ENCODE measurements at regions not wholly inside any gene's neighbourhood (a gene's known extent, or its start where the extent isn't known, plus 50 kb on each side); places are given as distances from the start of the nearest gene placed in this dataset.
"Not testable (repeated sequence)": the region's sequence is repeated elsewhere in the genome, so short reads cannot be mapped to it uniquely, and the experiment has no call there.

DNA sequence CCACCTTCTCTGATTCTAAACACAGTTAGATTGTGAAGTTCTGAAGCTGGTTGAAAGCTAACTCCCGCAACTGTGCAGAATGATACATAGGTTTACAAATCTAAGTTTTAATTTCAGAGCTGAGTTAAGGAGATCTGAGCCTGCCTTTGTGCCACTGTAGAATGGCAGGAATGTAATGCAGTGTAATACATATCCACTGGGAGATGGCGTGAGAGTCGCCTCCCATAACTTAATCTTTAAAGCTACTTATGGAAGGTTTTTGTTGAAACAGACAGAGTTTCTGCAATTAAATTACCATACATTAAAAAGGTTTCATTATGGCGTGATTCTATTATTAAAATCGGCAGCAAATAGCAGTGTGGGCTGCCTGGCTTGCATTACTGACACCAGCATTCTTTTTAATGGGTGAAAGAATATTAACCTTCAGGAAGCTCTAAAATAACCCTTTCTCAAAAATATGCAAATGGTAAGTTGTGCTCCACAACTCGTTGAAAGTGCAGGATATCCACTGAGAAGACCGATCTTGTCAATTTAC is 257.4 kb downstream of the OLFM4 start:
- Histone ChIP-seq H3K9me3 (ENCODE audit: control insufficient read depth, insufficient read depth, low read length) (peaks cover 18% of the 10 kb centered on the region), H3K27ac (ENCODE audit: low read depth, low read length) (no peak overlapping the region), H3K4me3 (ENCODE audit: low read depth, low read length) (no peak overlapping the region), H3K27me3 (ENCODE audit: control insufficient read depth, insufficient read depth, low read length) (no peaks in the 10 kb centered on the region)
- CTCF ChIA-PET: no interaction called here
- TF ChIP-seq, protein P1, sequence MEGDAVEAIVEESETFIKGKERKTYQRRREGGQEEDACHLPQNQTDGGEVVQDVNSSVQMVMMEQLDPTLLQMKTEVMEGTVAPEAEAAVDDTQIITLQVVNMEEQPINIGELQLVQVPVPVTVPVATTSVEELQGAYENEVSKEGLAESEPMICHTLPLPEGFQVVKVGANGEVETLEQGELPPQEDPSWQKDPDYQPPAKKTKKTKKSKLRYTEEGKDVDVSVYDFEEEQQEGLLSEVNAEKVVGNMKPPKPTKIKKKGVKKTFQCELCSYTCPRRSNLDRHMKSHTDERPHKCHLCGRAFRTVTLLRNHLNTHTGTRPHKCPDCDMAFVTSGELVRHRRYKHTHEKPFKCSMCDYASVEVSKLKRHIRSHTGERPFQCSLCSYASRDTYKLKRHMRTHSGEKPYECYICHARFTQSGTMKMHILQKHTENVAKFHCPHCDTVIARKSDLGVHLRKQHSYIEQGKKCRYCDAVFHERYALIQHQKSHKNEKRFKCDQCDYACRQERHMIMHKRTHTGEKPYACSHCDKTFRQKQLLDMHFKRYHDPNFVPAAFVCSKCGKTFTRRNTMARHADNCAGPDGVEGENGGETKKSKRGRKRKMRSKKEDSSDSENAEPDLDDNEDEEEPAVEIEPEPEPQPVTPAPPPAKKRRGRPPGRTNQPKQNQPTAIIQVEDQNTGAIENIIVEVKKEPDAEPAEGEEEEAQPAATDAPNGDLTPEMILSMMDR (IDR thresholded peaks at IDR 0.05; ENCODE audit: low read depth, low read length): no peak
- POLR2A ChIA-PET: no interaction called here
- no peak for DNase-seq (ENCODE audit: low read depth, low spot score)

DNA sequence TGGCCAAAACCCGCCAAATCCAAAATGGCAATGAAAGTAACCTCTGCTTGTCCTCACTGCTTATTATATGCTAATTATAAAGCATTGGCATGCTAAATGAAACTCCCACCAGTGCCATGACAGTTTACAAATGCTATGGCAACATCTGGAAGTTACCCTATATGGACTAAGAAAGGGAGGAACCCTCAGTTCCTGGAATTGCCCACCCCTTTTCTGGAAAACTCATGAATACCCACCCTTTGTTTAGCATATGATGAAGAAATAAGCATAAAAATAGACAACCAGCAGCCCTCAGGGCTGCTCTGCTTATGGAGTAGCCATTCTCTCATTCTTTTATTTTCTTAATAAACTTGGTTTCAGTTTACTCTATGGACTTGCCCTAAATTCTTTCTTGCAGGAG is 269.8 kb downstream of the OLFM4 start:
- ChIA-PET CTCF (no interaction called here), POLR2A (no interaction called here)
- H3K9me3 ChIP-seq (ENCODE audit: control insufficient read depth, insufficient read depth, low read length): peaks cover 3% of the 10 kb centered on the region; the same call in 1 of the 2 replicates
- TF ChIP-seq, protein P1 (IDR thresholded peaks at IDR 0.05; ENCODE audit: low read depth, low read length): no peak
- DNase-seq (ENCODE audit: low read depth, low spot score): no peak
- H3K27ac ChIP-seq (ENCODE audit: low read depth, low read length): no peak overlapping the region
- no peak overlapping the region for H3K4me3 ChIP-seq (ENCODE audit: low read depth, low read length)
- H3K27me3 ChIP-seq (ENCODE audit: control insufficient read depth, insufficient read depth, low read length): no peaks in the 10 kb centered on the region

DNA sequence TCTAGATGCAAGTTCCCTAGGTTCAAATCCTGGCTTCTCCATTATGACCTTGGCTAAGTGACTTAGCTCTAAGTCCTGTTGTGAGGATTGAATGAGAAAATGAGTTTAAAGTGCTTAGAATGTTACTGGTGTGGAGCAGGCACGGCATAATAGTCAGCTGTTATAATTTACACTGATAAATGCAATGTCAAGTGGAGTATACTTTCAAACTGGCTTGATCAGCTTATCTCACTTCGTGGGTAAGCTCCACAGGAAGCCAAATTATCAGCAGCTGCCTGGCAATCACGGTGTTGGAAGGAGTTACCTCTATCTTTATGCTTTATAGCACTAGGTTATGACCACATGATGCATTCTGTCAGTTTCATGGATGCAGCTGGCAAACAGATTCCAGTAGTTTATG is 272.8 kb downstream of the OLFM4 start:
- ChIA-PET POLR2A (no interaction called here), CTCF (no interaction called here)
- TF ChIP-seq, protein P1 (IDR thresholded peaks at IDR 0.05; ENCODE audit: low read depth, low read length): no peak
- Histone ChIP-seq H3K4me3 (ENCODE audit: low read depth, low read length) (no peak overlapping the region), H3K9me3 (ENCODE audit: control insufficient read depth, insufficient read depth, low read length) (peaks cover 3% of the 10 kb centered on the region), H3K27ac (ENCODE audit: low read depth, low read length) (no peak overlapping the region), H3K27me3 (ENCODE audit: control insufficient read depth, insufficient read depth, low read length) (no peaks in the 10 kb centered on the region)
- no peak for DNase-seq (ENCODE audit: low read depth, low spot score)

DNA sequence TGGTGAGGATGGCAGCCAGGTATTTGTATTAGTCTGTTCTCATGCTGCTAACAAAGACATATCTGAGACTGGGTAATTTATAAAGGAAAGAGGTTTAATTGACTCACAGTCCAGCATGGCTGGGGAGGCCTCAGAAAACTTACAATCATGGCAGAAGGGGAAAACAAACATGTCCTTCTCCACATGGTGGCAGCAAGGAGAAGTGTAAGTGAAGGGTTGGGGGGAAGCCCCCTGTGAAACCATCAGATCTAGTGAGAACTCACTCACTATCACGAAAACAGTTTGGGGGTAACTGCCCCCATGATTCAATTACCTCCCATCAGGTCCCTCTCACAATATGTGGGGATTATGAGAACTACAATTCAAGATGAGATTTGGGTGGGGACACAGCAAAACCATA is 276.8 kb downstream of the OLFM4 start:
- H3K27me3 ChIP-seq (ENCODE audit: control insufficient read depth, insufficient read depth, low read length); POLR2A ChIA-PET: not testable (repeated sequence)

DNA sequence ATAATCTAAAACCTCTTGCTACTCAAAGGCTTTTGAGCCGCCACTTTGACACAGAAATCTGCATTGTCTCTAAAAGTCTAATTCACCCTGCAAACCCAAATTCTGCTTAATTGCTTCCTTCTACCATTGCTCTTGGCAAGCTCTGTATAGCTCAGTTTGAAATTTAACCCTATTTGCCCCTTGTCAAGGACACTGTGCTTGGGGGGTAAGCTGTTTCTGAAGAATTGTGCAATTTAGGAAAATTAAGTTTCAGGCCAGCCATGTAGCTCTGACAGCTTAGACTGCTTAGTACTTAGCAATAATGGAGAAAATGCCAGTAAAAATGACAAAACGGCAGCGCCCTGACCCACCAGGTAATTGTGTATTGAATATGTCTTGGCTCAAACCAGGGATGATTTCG is 282.2 kb downstream of the OLFM4 start:
- H3K9me3 ChIP-seq (ENCODE audit: control insufficient read depth, insufficient read depth, low read length): peaks cover 20% of the 10 kb centered on the region
- POLR2A ChIA-PET: no interaction called here
- CTCF ChIA-PET: no interaction called here
- TF ChIP-seq, protein P1 (IDR thresholded peaks at IDR 0.05; ENCODE audit: low read depth, low read length): no peak
- no peak overlapping the region for H3K27ac ChIP-seq (ENCODE audit: low read depth, low read length)
- no peak overlapping the region for H3K4me3 ChIP-seq (ENCODE audit: low read depth, low read length)
- H3K27me3 ChIP-seq (ENCODE audit: control insufficient read depth, insufficient read depth, low read length): no peaks in the 10 kb centered on the region
- DNase-seq (ENCODE audit: low read depth, low spot score): no peak

More for the DNA sequence above, 276.8 kb downstream of the OLFM4 start:
- CTCF ChIA-PET; H3K27ac ChIP-seq (ENCODE audit: low read depth, low read length); H3K4me3 ChIP-seq (ENCODE audit: low read depth, low read length); DNase-seq (ENCODE audit: low read depth, low spot score): not testable (repeated sequence)
- H3K9me3 ChIP-seq (ENCODE audit: control insufficient read depth, insufficient read depth, low read length): peaks cover 20% of the 10 kb centered on the region

DNA sequence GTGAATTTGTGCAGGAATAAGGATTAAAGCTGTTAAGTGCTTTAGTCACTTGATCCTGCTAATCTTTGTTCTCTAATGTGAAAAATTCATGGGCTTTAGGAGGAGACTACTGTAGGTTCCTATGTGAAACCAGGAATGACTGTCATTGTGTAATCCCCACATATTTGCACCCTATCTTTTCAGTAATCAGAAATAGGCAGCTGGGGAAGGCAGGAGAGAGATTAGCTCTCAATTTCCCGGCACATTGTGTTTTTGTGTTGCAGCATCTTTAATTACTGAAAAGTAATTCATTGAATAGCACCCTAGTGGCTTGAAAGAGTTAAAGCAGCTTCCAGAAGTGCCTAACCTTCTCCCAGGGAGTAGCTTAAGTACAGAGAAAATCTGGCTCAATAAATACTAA is 282.9 kb downstream of the OLFM4 start:
- Histone ChIP-seq H3K9me3 (ENCODE audit: control insufficient read depth, insufficient read depth, low read length) (peaks cover 20% of the 10 kb centered on the region), H3K4me3 (ENCODE audit: low read depth, low read length) (no peak overlapping the region), H3K27ac (ENCODE audit: low read depth, low read length) (no peak overlapping the region), H3K27me3 (ENCODE audit: control insufficient read depth, insufficient read depth, low read length) (no peaks in the 10 kb centered on the region)
- POLR2A ChIA-PET: no interaction called here
- no peak for DNase-seq (ENCODE audit: low read depth, low spot score)
- CTCF ChIA-PET: no interaction called here
- TF ChIP-seq, protein P1 (IDR thresholded peaks at IDR 0.05; ENCODE audit: low read depth, low read length): no peak

All from AG04450 (cell line).